Mesendoderm (in vitro differentiated cells): ENCODE measurements at regions not wholly inside any gene's neighbourhood (a gene's known extent, or its start where the extent isn't known, plus 50 kb on each side); places are given as distances from the start of the nearest gene placed in this dataset.

Experiments
- DNase-seq: peaks from one replicate; pipeline ENCODE4 v3.0.0; 2013
- H2AK5ac ChIP-seq: 2 replicates; pipeline ENCODE4 v1.6.1; 2013; ENCODE audit warnings: low read length, inconsistent platforms
- H2BK120ac ChIP-seq: 2 replicates; pipeline ENCODE4 v1.6.1; 2013; ENCODE audit warnings: low read depth, mild to moderate bottlenecking, low read length, moderate library complexity, mixed read lengths
- H2BK15ac ChIP-seq: replicated peaks from 2 replicates; pipeline ENCODE4 v1.6.1; 2013; ENCODE audit warnings: low read depth, mild to moderate bottlenecking, moderate library complexity
- H2BK5ac ChIP-seq: 2 replicates; pipeline ENCODE4 v1.6.1; 2013; ENCODE audit warnings: low read length, inconsistent platforms
- H3K18ac ChIP-seq: 2 replicates; pipeline ENCODE4 v1.6.1; 2013; ENCODE audit warnings: mild to moderate bottlenecking, low read length, mixed read lengths
- H3K23ac ChIP-seq: one replicate; pipeline ENCODE4 v1.6.1; 2013; ENCODE audit warnings: low read length
- H3K27ac ChIP-seq: 2 replicates; pipeline ENCODE4 v1.5.1; 2013; ENCODE audit warnings: low read depth, mild to moderate bottlenecking, inconsistent platforms, low read length, moderate library complexity
- H3K27me3 ChIP-seq: 2 replicates; pipeline ENCODE4 v1.6.1; 2013; ENCODE audit warnings: low read length, control low read depth, mild to moderate bottlenecking, inconsistent platforms; ENCODE audit not compliant: insufficient read depth, poor library complexity
- H3K36me3 ChIP-seq: 2 replicates; pipeline ENCODE4 v1.6.1; 2013; ENCODE audit warnings: low read length, inconsistent platforms; ENCODE audit not compliant: control insufficient read depth, insufficient read depth
- H3K4ac ChIP-seq: one replicate; pipeline ENCODE4 v1.6.1; 2013; ENCODE audit warnings: low read depth, mild to moderate bottlenecking, low read length, moderate library complexity
- H3K4me1 ChIP-seq: 2 replicates; pipeline ENCODE4 v1.6.1; 2013; ENCODE audit warnings: low read depth, low read length, inconsistent platforms; ENCODE audit not compliant: control insufficient read depth
- H3K4me2 ChIP-seq: 2 replicates; pipeline ENCODE4 v1.6.1; 2013; ENCODE audit warnings: low read length
- H3K4me3 ChIP-seq: 2 replicates; pipeline ENCODE4 v1.5.1; 2013; ENCODE audit warnings: mild to moderate bottlenecking, low read length
- H3K56ac ChIP-seq: one replicate; pipeline ENCODE4 v1.6.1; 2013; ENCODE audit warnings: low read length
- H3K79me1 ChIP-seq: 2 replicates; pipeline ENCODE4 v1.6.1; 2013; ENCODE audit warnings: low read length, inconsistent platforms
- H3K79me2 ChIP-seq: 2 replicates; pipeline ENCODE4 v1.6.1; 2013; ENCODE audit warnings: mild to moderate bottlenecking, low read length; ENCODE audit not compliant: control insufficient read depth, insufficient read depth
- H3K9ac ChIP-seq: 2 replicates; pipeline ENCODE4 v1.6.1; 2013; ENCODE audit warnings: low read length, inconsistent platforms
- H4K5ac ChIP-seq: one replicate; pipeline ENCODE4 v1.6.1; 2013; ENCODE audit warnings: low read length
- H4K8ac ChIP-seq: one replicate; pipeline ENCODE4 v1.6.1; 2013; ENCODE audit warnings: low read depth, mild to moderate bottlenecking, control low read depth, low read length, moderate library complexity
- WGBS: extraction: QIAGEN DNeasy Blood & Tissue Kit; methylation state at CpG from one replicate; pipeline ENCODE4 v1.1.7; 2013; ENCODE audit warnings: low lambda C conversion rate, missing lambda C conversion rate; ENCODE audit not compliant: insufficient coverage; ENCODE audit errors: extremely low coverage; 5-methylcytosine and 5-hydroxymethylcytosine counted together

- no peak overlapping the region for H4K8ac ChIP-seq
- H3K36me3 ChIP-seq = no peaks in the 10 kb centered on the region
- no peaks in the 10 kb centered on the region for H3K27me3 ChIP-seq
- no peak overlapping the region for H2AK5ac ChIP-seq
- no peak for DNase-seq
- H3K79me1 ChIP-seq = no peaks in the 10 kb centered on the region
- H3K9ac ChIP-seq = no peak overlapping the region
- WGBS = no CpG with 5 or more reads among the region's 7 CpGs
- no peaks in the 10 kb centered on the region for H3K79me2 ChIP-seq
- H2BK120ac ChIP-seq = no peak overlapping the region
- no peak overlapping the region for H3K4ac ChIP-seq
- H3K23ac ChIP-seq = peak overlapping the region; percentile 31
- no peak overlapping the region for H3K4me3 ChIP-seq
- H3K4me1 ChIP-seq = no peaks in the 10 kb centered on the region
- H3K18ac ChIP-seq = no peak overlapping the region
- no peak overlapping the region for H2BK15ac ChIP-seq
- H3K56ac ChIP-seq = no peak overlapping the region
- no peak overlapping the region for H3K4me2 ChIP-seq
- no peak overlapping the region for H2BK5ac ChIP-seq
- H4K5ac ChIP-seq = no peak overlapping the region
- no peak overlapping the region for H3K27ac ChIP-seq
These were observed 142.2 kb upstream of the ZNF366 start for GRCh38 chr5:72649449-72649848.

- Histone ChIP-seq H3K79me1 (no peaks in the 10 kb centered on the region), H4K5ac (no peak overlapping the region), H3K4me2 (no peak overlapping the region), H3K4ac (no peak overlapping the region), H3K4me1 (no peaks in the 10 kb centered on the region), H3K56ac (no peak overlapping the region), H3K36me3 (no peaks in the 10 kb centered on the region), H3K79me2 (no peaks in the 10 kb centered on the region), H4K8ac (no peak overlapping the region), H3K4me3 (no peak overlapping the region), H3K27me3 (no peaks in the 10 kb centered on the region), H2BK15ac (no peak overlapping the region), H2BK120ac (no peak overlapping the region), H2BK5ac (no peak overlapping the region), H3K23ac (no peak overlapping the region), H2AK5ac (no peak overlapping the region), H3K27ac (no peak overlapping the region), H3K9ac (no peak overlapping the region), H3K18ac (no peak overlapping the region)
- no peak for DNase-seq
- no CpG with 5 or more reads among the region's 1 CpG for whole genome bisulfite sequencing
These were observed 141.3 kb upstream of the ZNF366 start for GRCh38 chr5:72648480-72648879.

GRCh38 chr5:72647806-72648205 is 140.6 kb upstream of the ZNF366 start:
- WGBS = no CpG with 5 or more reads among the region's 2 CpGs
- Histone ChIP-seq H2BK5ac (no peak overlapping the region), H3K4me3 (no peak overlapping the region), H3K4ac (no peak overlapping the region), H4K5ac (no peak overlapping the region), H3K4me2 (no peak overlapping the region), H3K56ac (no peak overlapping the region), H3K36me3 (no peaks in the 10 kb centered on the region), H3K23ac (no peak overlapping the region), H3K27me3 (no peaks in the 10 kb centered on the region), H4K8ac (no peak overlapping the region), H3K18ac (no peak overlapping the region), H3K79me1 (no peaks in the 10 kb centered on the region), H2BK120ac (no peak overlapping the region), H2BK15ac (no peak overlapping the region), H3K4me1 (no peaks in the 10 kb centered on the region), H2AK5ac (no peak overlapping the region), H3K79me2 (no peaks in the 10 kb centered on the region), H3K9ac (no peak overlapping the region), H3K27ac (no peak overlapping the region)
- peak; percentile 39 for DNase-seq

GRCh38 chr5:72646246-72646866 is 139.1 kb upstream of the ZNF366 start:
- Histone ChIP-seq H3K79me1 (no peaks in the 10 kb centered on the region), H4K5ac (no peak overlapping the region), H2BK5ac (no peak overlapping the region), H3K9ac (no peak overlapping the region), H3K4ac (no peak overlapping the region), H3K36me3 (no peaks in the 10 kb centered on the region), H3K56ac (no peak overlapping the region), H2BK120ac (no peak overlapping the region), H2AK5ac (no peak overlapping the region), H3K79me2 (no peaks in the 10 kb centered on the region), H3K23ac (no peak overlapping the region), H4K8ac (no peak overlapping the region), H3K4me1 (no peaks in the 10 kb centered on the region), H3K4me2 (no peak overlapping the region), H3K27me3 (no peaks in the 10 kb centered on the region), H3K18ac (no peak overlapping the region), H2BK15ac (no peak overlapping the region), H3K4me3 (no peak overlapping the region), H3K27ac (no peak overlapping the region)
- no peak for DNase-seq
- no CpG with 5 or more reads among the region's 2 CpGs for WGBS

- no peak overlapping the region for H4K5ac ChIP-seq
- no peaks in the 10 kb centered on the region for H3K4me1 ChIP-seq
- no peaks in the 10 kb centered on the region for H3K36me3 ChIP-seq
- H2AK5ac ChIP-seq = no peak overlapping the region
- no peaks in the 10 kb centered on the region for H3K27me3 ChIP-seq
- no peak overlapping the region for H3K9ac ChIP-seq
- no peak overlapping the region for H3K23ac ChIP-seq
- no peak overlapping the region for H3K27ac ChIP-seq
- WGBS = no CpG with 5 or more reads among the region's 6 CpGs
- H3K4me3 ChIP-seq = no peak overlapping the region
- H3K56ac ChIP-seq = no peak overlapping the region
- no peak overlapping the region for H2BK120ac ChIP-seq
- no peak overlapping the region for H2BK5ac ChIP-seq
- H3K4me2 ChIP-seq = no peak overlapping the region
- H3K79me1 ChIP-seq = no peaks in the 10 kb centered on the region
- H3K18ac ChIP-seq = no peak overlapping the region
- no peak overlapping the region for H3K4ac ChIP-seq
- DNase-seq = no peak
- H2BK15ac ChIP-seq = no peak overlapping the region
- H4K8ac ChIP-seq = no peak overlapping the region
- H3K79me2 ChIP-seq = no peaks in the 10 kb centered on the region
These were observed 138.0 kb upstream of the ZNF366 start for GRCh38 chr5:72645064-72645846.
